ENCODE measurements at regions not wholly inside any gene's neighbourhood (a gene's known extent, or its start where the extent isn't known, plus 50 kb on each side); places are given as distances from the start of the nearest gene placed in this dataset.

DNA sequence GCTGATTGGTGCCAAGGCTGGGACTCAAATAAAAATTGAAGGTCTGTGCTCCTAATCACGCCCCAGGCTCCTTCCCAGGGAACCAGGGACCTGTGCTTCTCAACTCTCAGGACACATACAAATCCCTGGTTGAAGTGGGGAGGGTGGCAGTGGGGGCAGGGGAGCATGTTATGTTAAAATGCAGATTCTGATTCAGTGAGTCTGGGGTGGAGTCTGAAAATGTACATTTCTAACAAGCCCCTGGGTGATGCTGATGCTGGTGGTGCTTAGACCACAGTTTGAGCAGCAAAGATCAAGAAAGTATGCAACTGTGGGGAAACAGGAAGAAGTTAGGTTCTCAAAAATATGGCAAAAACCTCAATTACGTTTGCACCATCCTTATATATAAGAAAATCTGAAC, 236.5 kb downstream of the MAGEB17 start:
- no peak for DNase-seq (ENCODE audit: low spot score)
- H3K4me1 Mint-ChIP-seq (ENCODE audit: unreplicated experiment): peaks cover 22% of the 10 kb centered on the region
- no peaks in the 10 kb centered on the region for H3K36me3 Mint-ChIP-seq (ENCODE audit: low read depth, unreplicated experiment)
- no peak overlapping the region for H3K4me3 Mint-ChIP-seq (ENCODE audit: unreplicated experiment)
- no peaks in the 10 kb centered on the region for H3K9me3 Mint-ChIP-seq (ENCODE audit: unreplicated experiment)
- H3K27me3 Mint-ChIP-seq (ENCODE audit: unreplicated experiment): no peaks in the 10 kb centered on the region
- peak overlapping the region; percentile 32 for H3K27ac Mint-ChIP-seq (ENCODE audit: unreplicated experiment)
- TF ChIP-seq, protein P1, sequence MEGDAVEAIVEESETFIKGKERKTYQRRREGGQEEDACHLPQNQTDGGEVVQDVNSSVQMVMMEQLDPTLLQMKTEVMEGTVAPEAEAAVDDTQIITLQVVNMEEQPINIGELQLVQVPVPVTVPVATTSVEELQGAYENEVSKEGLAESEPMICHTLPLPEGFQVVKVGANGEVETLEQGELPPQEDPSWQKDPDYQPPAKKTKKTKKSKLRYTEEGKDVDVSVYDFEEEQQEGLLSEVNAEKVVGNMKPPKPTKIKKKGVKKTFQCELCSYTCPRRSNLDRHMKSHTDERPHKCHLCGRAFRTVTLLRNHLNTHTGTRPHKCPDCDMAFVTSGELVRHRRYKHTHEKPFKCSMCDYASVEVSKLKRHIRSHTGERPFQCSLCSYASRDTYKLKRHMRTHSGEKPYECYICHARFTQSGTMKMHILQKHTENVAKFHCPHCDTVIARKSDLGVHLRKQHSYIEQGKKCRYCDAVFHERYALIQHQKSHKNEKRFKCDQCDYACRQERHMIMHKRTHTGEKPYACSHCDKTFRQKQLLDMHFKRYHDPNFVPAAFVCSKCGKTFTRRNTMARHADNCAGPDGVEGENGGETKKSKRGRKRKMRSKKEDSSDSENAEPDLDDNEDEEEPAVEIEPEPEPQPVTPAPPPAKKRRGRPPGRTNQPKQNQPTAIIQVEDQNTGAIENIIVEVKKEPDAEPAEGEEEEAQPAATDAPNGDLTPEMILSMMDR (IDR thresholded peaks at IDR 0.05; ENCODE audit: unreplicated experiment): no peak

DNA sequence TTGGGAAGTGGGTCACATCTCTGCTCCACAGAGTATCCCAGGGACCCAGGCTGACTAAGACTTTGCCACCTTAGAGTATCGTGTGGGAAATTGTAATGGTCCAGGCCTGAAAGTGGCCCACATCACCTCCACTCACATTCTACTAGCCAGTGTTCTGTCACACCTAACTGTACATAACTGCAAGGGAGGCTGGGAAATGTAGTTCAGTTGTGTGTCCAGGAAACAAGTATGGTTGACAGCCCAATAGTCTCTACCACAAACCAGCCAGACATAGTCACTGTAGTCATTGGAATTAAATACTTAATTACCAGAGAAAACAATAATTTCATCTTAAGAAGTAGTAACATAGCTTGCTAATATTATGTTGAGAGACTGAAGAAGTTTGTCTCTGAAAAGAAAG, 233.4 kb upstream of the S100G start:
- no peak overlapping the region for H3K27ac Mint-ChIP-seq (ENCODE audit: unreplicated experiment)
- H3K36me3 Mint-ChIP-seq (ENCODE audit: low read depth, unreplicated experiment): no peaks in the 10 kb centered on the region
- H3K4me1 Mint-ChIP-seq (ENCODE audit: unreplicated experiment): no peaks in the 10 kb centered on the region
- no peaks in the 10 kb centered on the region for H3K27me3 Mint-ChIP-seq (ENCODE audit: unreplicated experiment)
- no peaks in the 10 kb centered on the region for H3K9me3 Mint-ChIP-seq (ENCODE audit: unreplicated experiment)
- no peak overlapping the region for H3K4me3 Mint-ChIP-seq (ENCODE audit: unreplicated experiment)
- DNase-seq (ENCODE audit: low spot score): no peak
- TF ChIP-seq, protein P1 (IDR thresholded peaks at IDR 0.05; ENCODE audit: unreplicated experiment): no peak

DNA sequence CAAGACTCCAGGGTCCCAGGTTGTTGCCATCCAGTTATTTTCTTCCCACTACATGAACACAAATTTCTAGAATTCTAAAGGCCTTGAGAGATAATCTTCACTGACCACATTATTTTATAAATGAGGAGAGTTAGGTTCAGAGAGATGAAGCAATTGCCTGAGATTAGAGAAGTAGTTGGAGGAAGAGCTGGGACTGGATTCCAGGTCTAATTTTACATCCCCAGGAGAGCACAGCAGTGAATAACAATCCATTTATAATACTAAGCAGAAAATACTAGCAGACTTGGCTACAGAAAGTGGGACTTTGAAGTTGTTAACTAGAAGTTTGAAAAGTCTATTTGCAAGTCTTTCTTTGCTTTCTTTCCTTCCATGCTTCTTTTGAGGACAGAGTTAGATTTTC, 231.3 kb upstream of the S100G start:
- H3K27ac Mint-ChIP-seq (ENCODE audit: unreplicated experiment): no peak overlapping the region
- H3K27me3 Mint-ChIP-seq (ENCODE audit: unreplicated experiment): no peaks in the 10 kb centered on the region
- no peak for DNase-seq (ENCODE audit: low spot score)
- no peaks in the 10 kb centered on the region for H3K36me3 Mint-ChIP-seq (ENCODE audit: low read depth, unreplicated experiment)
- H3K9me3 Mint-ChIP-seq (ENCODE audit: unreplicated experiment): no peaks in the 10 kb centered on the region
- H3K4me1 Mint-ChIP-seq (ENCODE audit: unreplicated experiment): no peaks in the 10 kb centered on the region
- H3K4me3 Mint-ChIP-seq (ENCODE audit: unreplicated experiment): no peak overlapping the region
- TF ChIP-seq, protein P1 (IDR thresholded peaks at IDR 0.05; ENCODE audit: unreplicated experiment): no peak

DNA sequence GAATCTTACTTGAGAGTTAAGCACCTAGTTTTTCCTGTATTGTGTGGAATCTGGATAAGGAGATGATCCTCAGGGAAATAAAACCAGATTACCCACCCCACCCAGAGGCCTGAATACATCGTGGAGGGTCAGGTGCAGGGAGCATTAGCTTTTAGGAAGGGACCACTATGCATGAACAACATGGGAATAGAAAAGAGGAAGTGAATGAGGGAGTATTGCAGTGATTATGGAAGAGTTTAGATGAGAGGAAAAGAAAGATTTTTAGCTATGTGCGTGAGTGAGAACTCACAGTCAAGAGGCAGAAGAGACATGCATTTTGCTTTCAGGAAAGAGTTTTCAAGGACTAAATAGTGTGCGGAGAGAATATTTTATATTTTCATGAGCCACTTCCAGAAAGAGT, 222.3 kb upstream of the S100G start:
- no peaks in the 10 kb centered on the region for H3K27me3 Mint-ChIP-seq (ENCODE audit: unreplicated experiment)
- H3K4me3 Mint-ChIP-seq (ENCODE audit: unreplicated experiment): no peak overlapping the region
- TF ChIP-seq, protein P1 (IDR thresholded peaks at IDR 0.05; ENCODE audit: unreplicated experiment): no peak
- H3K36me3 Mint-ChIP-seq (ENCODE audit: low read depth, unreplicated experiment): no peaks in the 10 kb centered on the region
- no peak for DNase-seq (ENCODE audit: low spot score)
- no peaks in the 10 kb centered on the region for H3K4me1 Mint-ChIP-seq (ENCODE audit: unreplicated experiment)
- H3K9me3 Mint-ChIP-seq (ENCODE audit: unreplicated experiment): no peaks in the 10 kb centered on the region
- no peak overlapping the region for H3K27ac Mint-ChIP-seq (ENCODE audit: unreplicated experiment)

DNA sequence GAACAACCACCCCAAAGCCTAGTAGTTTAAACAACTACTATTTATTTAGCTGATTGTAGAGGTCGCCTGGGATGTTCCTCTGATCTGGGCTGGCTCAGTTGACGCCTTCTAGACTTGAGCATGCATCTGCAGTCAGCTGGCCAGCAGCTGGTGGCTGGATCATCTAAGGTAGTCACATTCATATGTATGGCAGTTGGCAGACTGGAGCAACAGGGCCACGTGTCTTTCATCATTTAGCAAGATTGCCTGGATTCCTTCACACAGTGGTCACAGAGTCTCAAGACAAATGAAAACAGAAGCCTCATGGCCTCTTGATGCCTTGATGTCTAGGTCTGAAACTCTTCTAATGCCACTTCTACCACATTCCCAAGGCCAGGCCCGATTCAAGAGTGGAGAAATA, 220.6 kb upstream of the S100G start:
- H3K36me3 Mint-ChIP-seq (ENCODE audit: low read depth, unreplicated experiment): no peaks in the 10 kb centered on the region
- no peak overlapping the region for H3K4me3 Mint-ChIP-seq (ENCODE audit: unreplicated experiment)
- TF ChIP-seq, protein P1 (IDR thresholded peaks at IDR 0.05; ENCODE audit: unreplicated experiment): no peak
- H3K9me3 Mint-ChIP-seq (ENCODE audit: unreplicated experiment): no peaks in the 10 kb centered on the region
- no peaks in the 10 kb centered on the region for H3K27me3 Mint-ChIP-seq (ENCODE audit: unreplicated experiment)
- H3K27ac Mint-ChIP-seq (ENCODE audit: unreplicated experiment): no peak overlapping the region
- DNase-seq (ENCODE audit: low spot score): no peak
- no peaks in the 10 kb centered on the region for H3K4me1 Mint-ChIP-seq (ENCODE audit: unreplicated experiment)

Data from endothelial cell (in vitro differentiated cells).